Ishikawa (cell line): ENCODE measurements at regions not wholly inside any gene's neighbourhood (a gene's known extent, or its start where the extent isn't known, plus 50 kb on each side); places are given as distances from the start of the nearest gene placed in this dataset.
A peak's percentile ranks its signal among the peaks of the same experiment; 100 is the strongest.

Experiments used
- CEBPB ChIP-seq: IDR thresholded peaks from 2 replicates; pipeline ENCODE4 v1.6.1; 2012
- CREB1 ChIP-seq: IDR thresholded peaks from 2 replicates; pipeline ENCODE4 v1.6.1; 2012; ENCODE audit warnings: low read depth
- EGR1 ChIP-seq: IDR thresholded peaks from 2 replicates; pipeline ENCODE4 v1.6.1; 2012
- EP300 ChIP-seq: IDR thresholded peaks from 2 replicates; pipeline ENCODE4 v1.6.1; 2012; ENCODE audit warnings: borderline replicate concordance
- FOXM1 ChIP-seq: IDR thresholded peaks from 2 replicates; pipeline ENCODE4 v1.6.1; 2012; ENCODE audit warnings: low read depth, borderline replicate concordance
- MAX ChIP-seq: IDR thresholded peaks from 2 replicates; pipeline ENCODE4 v1.6.1; 2012
- NFIC ChIP-seq: IDR thresholded peaks from 2 replicates; pipeline ENCODE4 v1.6.1; 2012
- RAD21 ChIP-seq: IDR thresholded peaks from 2 replicates; pipeline ENCODE4 v1.6.1; 2012; ENCODE audit warnings: low read depth
- REST ChIP-seq: IDR thresholded peaks from 2 replicates; pipeline ENCODE4 v1.6.1; 2012; ENCODE audit warnings: low read depth, mild to moderate bottlenecking
- TAF1 ChIP-seq: IDR thresholded peaks from 2 replicates; pipeline ENCODE4 v1.6.1; 2012; ENCODE audit warnings: low read depth, mild to moderate bottlenecking
- TCF12 ChIP-seq: IDR thresholded peaks from 2 replicates; pipeline ENCODE4 v1.6.1; 2012; ENCODE audit warnings: low read depth
- TEAD4 ChIP-seq: IDR thresholded peaks from 2 replicates; pipeline ENCODE4 v1.6.1; 2012
- USF1 ChIP-seq: IDR thresholded peaks from 2 replicates; pipeline ENCODE4 v1.6.1; 2012
- YY1 ChIP-seq: IDR thresholded peaks from 2 replicates; pipeline ENCODE4 v1.6.1; 2012; ENCODE audit warnings: low read depth
- ZBTB7A ChIP-seq: IDR thresholded peaks from 2 replicates; pipeline ENCODE4 v1.6.1; 2012; ENCODE audit warnings: low read depth

GRCh38 chr13:32859707-32860292 lies 156.4 kb upstream of the KL start:
- no peak for TF ChIP-seq RAD21
- TF ChIP-seq TEAD4, result no peak
- no peak for TF ChIP-seq TCF12
- no peak for TF ChIP-seq YY1
- no peak for TF ChIP-seq NFIC
- no peak for TF ChIP-seq ZBTB7A
- TF ChIP-seq TAF1, result no peak
- no peak for TF ChIP-seq USF1
- no peak for TF ChIP-seq REST
- no peak for TF ChIP-seq MAX
- TF ChIP-seq CREB1, result no peak

DNA sequence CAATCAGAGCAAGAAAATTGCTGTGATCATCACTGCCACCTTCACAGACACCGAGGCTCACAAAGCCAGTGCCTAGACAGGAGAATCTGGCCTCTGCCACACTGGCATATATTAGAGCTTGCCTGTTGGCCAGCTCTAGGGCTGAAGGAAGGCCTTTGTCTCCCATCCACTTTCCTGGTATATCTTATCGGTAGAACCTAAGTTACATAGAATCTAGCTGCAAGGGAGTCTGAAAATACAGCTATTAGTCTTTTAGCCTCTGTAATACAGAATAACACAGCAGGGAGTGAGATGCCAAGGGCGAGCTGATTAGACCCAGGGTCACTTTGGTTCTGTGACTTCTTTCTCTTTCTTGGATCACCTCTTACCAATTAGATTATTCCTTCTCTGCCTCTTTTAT lies 154.9 kb upstream of the KL start:
- TF ChIP-seq NFIC, result no peak
- TF ChIP-seq EP300, result no peak
- no peak for TF ChIP-seq CREB1
- no peak for TF ChIP-seq ZBTB7A
- TF ChIP-seq EGR1, result no peak
- no peak for TF ChIP-seq TCF12

- no peak for TF ChIP-seq MAX
- TF ChIP-seq TEAD4, result peak; percentile 62; the same call in 1 of the 2 replicates
Observed at GRCh38 chr13:32863596-32863995, 152.6 kb upstream of the KL start.

DNA sequence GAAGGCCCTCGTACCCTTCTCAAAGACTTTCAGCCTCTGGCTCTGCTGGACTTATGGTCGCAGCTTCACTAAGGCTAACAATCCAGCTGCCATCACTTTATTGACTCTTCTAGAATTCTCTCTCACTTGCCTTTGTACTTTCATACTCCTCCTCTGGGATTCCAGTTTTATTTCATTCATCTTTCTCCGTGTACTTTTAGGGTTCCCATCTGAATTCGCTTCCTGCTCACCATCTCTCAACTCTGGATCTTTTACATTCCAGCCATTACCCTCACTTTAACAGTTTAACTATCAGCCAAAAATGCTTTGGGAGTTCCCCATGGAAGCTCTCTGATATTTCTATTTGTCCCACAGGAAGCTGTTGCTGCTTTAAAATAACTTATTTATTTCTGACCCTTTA lies 149.3 kb upstream of the KL start:
- TF ChIP-seq FOXM1, result no peak
- no peak for TF ChIP-seq EP300
- TF ChIP-seq ZBTB7A, result no peak
- TF ChIP-seq USF1, result no peak

- TF ChIP-seq TEAD4 (no peak), REST (no peak)
Observed at GRCh38 chr13:32877491-32877890, 138.7 kb upstream of the KL start.

DNA sequence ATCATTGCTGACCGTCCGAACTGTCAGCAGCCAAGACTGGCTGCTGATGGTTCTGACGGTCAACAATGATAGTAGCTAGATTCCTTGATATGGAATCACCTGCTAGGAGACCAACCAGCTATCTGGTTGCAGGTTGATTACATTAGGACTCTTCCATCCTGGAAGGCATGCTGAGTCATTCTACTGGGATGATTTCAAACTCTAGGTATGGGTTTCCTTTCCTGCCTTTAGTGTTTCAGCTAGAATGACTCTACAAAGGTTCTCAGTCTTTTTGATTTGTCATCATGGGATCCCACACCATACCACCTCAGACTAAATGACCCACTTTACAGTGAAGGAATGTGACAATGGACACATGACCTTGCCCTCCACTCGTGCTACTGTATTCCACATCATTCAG lies 138.1 kb upstream of the KL start:
- no peak for TF ChIP-seq NFIC
- TF ChIP-seq FOXM1, result no peak
- TF ChIP-seq ZBTB7A, result no peak
- TF ChIP-seq YY1, result no peak
- TF ChIP-seq CEBPB, result no peak
- TF ChIP-seq TCF12, result no peak
- TF ChIP-seq TAF1, result no peak
- TF ChIP-seq REST, result no peak
- no peak for TF ChIP-seq EP300
- no peak for TF ChIP-seq CREB1
- no peak for TF ChIP-seq MAX
- TF ChIP-seq EGR1, result no peak
- no peak for TF ChIP-seq RAD21
- no peak for TF ChIP-seq USF1
- no peak for TF ChIP-seq TEAD4
